ENCODE measurements at regions not wholly inside any gene's neighbourhood (a gene's known extent, or its start where the extent isn't known, plus 50 kb on each side); places are given as distances from the start of the nearest gene placed in this dataset.

- ATAC-seq: no peak
These were observed 207.8 kb upstream of the MCTP2 start for GRCh38 chr15:94023531-94023930.

GRCh38 chr15:94021621-94022320 is 209.6 kb upstream of the MCTP2 start:
- H3K4me1 ChIP-seq: no peaks in the 10 kb centered on the region
- no peak for TF ChIP-seq POLR2A (IDR thresholded peaks at IDR 0.05)
- no peak for DNase-seq
- H3K27me3 ChIP-seq: no peaks in the 10 kb centered on the region
- H3K27ac ChIP-seq: no peak overlapping the region
- intact Hi-C loops (cut with DNase I; ENCODE audit: low total_unique reads) (no loop called here), in situ Hi-C loops (cut with MboI; ENCODE audit: low sequenced_read_pairs in 4 of 4) (no loop called here)
- no peaks in the 10 kb centered on the region for H3K36me3 ChIP-seq
- no peaks in the 10 kb centered on the region for H3K9me3 ChIP-seq
- no peak for ATAC-seq
- H3K4me3 ChIP-seq: no peak overlapping the region

More at GRCh38 chr15:94023531-94023930, 207.8 kb upstream of the MCTP2 start:
- no peaks in the 10 kb centered on the region for H3K4me1 ChIP-seq
- TF ChIP-seq POLR2A (IDR thresholded peaks at IDR 0.05) (no peak), CTCF (IDR thresholded peaks at IDR 0.05 in 4 of 5, conservative IDR thresholded peaks at IDR 0.05 in 1 of 5) (no peak)
- no peaks in the 10 kb centered on the region for H3K36me3 ChIP-seq
- no peaks in the 10 kb centered on the region for H3K27me3 ChIP-seq
- no peak overlapping the region for H3K4me3 ChIP-seq
- H3K27ac ChIP-seq: no peak overlapping the region
- no peaks in the 10 kb centered on the region for H3K9me3 ChIP-seq
- DNase-seq: no peak
- intact Hi-C loops (cut with DNase I; ENCODE audit: low total_unique reads): no loop called here
- in situ Hi-C loops (cut with MboI; ENCODE audit: low sequenced_read_pairs in 4 of 4): no loop called here

GRCh38 chr15:94019062-94019461 is 212.3 kb upstream of the MCTP2 start:
- no peaks in the 10 kb centered on the region for H3K4me1 ChIP-seq
- ATAC-seq (no peak), DNase-seq (no peak)
- H3K36me3 ChIP-seq: no peaks in the 10 kb centered on the region
- in situ Hi-C loops (cut with MboI; ENCODE audit: low sequenced_read_pairs in 4 of 4): no loop called here
- H3K27ac ChIP-seq: no peak overlapping the region
- no peaks in the 10 kb centered on the region for H3K9me3 ChIP-seq
- TF ChIP-seq POLR2A (IDR thresholded peaks at IDR 0.05): no peak
- no peak for TF ChIP-seq CTCF (IDR thresholded peaks at IDR 0.05 in 4 of 5, conservative IDR thresholded peaks at IDR 0.05 in 1 of 5)
- H3K4me3 ChIP-seq: no peak overlapping the region
- no peaks in the 10 kb centered on the region for H3K27me3 ChIP-seq
- intact Hi-C loops (cut with DNase I; ENCODE audit: low total_unique reads): no loop called here

GRCh38 chr15:94015324-94015723 is 216.0 kb upstream of the MCTP2 start:
- no peak for DNase-seq
- no peak for TF ChIP-seq CTCF (IDR thresholded peaks at IDR 0.05 in 4 of 5, conservative IDR thresholded peaks at IDR 0.05 in 1 of 5)
- no peak for TF ChIP-seq POLR2A (IDR thresholded peaks at IDR 0.05)
- Histone ChIP-seq H3K4me1 (no peaks in the 10 kb centered on the region), H3K9me3 (no peaks in the 10 kb centered on the region), H3K4me3 (no peak overlapping the region), H3K27me3 (no peaks in the 10 kb centered on the region), H3K27ac (no peak overlapping the region), H3K36me3 (no peaks in the 10 kb centered on the region)
- in situ Hi-C loops (cut with MboI; ENCODE audit: low sequenced_read_pairs in 4 of 4): no loop called here
- intact Hi-C loops (cut with DNase I; ENCODE audit: low total_unique reads): no loop called here
- ATAC-seq: no peak

GRCh38 chr15:94008104-94009074 is 223.0 kb upstream of the MCTP2 start:
- Histone ChIP-seq H3K9me3 (no peaks in the 10 kb centered on the region), H3K27ac (no peak overlapping the region), H3K4me1 (no peaks in the 10 kb centered on the region), H3K36me3 (no peaks in the 10 kb centered on the region), H3K27me3 (no peaks in the 10 kb centered on the region), H3K4me3 (no peak overlapping the region)
- intact Hi-C loops (cut with DNase I; ENCODE audit: low total_unique reads) (no loop called here), in situ Hi-C loops (cut with MboI; ENCODE audit: low sequenced_read_pairs in 4 of 4) (no loop called here)
- DNase-seq (peak; percentile 5 to 52), ATAC-seq (no peak)
- no peak for TF ChIP-seq CTCF (IDR thresholded peaks at IDR 0.05 in 4 of 5, conservative IDR thresholded peaks at IDR 0.05 in 1 of 5)
- TF ChIP-seq POLR2A (IDR thresholded peaks at IDR 0.05): no peak

Measured in gastrocnemius medialis (tissue), 4 donors.